Midbrain (tissue), 1 donor: ENCODE measurements at regions not wholly inside any gene's neighbourhood (a gene's known extent, or its start where the extent isn't known, plus 50 kb on each side); places are given as distances from the start of the nearest gene placed in this dataset.
"Not testable (repeated sequence)": the region's sequence is repeated elsewhere in the genome, so short reads cannot be mapped to it uniquely, and the experiment has no call there.

Experiments used
- DNase-seq: peaks from one replicate; lab custom pipeline; 2025; lab: John Stamatoyannopoulos, UW

DNA sequence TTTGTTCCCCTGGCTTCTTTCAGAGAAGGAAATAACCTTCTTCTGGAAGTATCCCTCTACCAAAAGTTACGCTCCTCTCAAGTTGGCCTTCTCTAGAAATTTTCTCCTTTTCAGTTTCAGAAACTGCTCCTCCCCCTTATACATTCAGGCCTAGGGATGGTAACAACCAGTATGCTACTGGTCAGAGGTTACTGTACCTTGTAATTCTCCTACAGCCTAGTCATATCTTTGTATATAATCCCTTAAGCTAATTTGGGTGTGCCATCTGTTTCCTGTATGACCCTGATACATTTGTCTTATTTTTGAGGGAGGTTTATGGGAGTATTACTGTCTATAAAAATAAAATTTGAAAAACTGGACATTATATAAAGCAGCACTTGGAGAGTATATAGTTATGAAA lies 98.0 kb upstream of the NOTCH2NLA start:
- not testable (repeated sequence) for DNase-seq

DNA sequence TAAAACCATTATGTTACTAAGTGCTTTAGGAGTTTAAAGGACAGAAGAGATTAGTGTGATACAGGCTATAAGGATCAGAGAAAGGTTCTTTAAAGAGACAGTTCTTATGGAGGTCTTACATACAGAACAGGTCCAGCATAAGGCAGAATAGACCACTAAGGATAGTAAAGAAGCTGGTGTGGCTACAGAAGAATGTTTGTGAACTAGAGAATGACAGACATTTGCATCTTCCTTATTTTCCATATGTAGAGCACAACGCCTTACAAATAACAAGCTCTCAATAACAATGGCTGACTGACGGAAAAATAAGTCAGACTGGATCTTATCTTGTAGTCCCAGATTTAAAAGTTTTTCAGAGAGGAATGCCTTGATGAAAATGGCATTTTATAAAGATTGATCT lies 95.6 kb upstream of the NOTCH2NLA start:
- not testable (repeated sequence) for DNase-seq

DNA sequence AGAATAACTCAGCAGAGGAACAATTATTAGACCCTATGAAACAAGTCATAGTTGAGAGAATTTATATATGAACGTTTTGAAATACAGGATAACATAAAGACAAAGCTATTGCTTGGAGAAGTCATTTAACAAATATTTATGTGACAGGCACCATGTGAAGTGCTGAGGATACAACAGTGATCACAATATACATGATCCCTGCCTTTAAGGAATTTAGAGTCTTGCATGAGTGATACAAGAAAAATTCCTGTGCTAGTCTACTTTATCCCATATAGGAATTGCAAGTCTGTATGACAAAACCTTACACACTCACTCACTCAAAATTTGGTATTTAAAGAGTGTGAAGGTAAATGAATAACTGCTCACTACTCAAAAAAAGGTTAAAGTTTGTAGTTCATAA lies 94.5 kb upstream of the NOTCH2NLA start:
- not testable (repeated sequence) for DNase-seq

DNA sequence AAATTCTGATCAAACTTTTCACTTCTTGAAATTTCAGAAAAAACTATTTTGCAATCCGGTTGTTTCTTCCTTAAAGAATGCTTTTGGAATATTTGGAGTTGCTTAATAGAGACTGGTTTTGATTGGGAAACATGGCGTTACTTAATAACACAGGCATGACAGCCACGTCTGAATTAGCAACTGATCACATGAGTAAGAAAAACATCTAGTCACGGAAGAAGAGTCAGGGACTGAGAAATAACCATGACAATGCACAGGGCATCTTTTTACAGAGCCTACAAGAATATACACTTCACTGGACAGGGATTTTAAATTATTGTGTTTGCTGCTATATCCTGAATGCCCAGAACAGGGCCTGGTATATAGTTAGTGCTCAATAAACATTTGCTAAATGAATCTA lies 94.1 kb upstream of the NOTCH2NLA start:
- DNase-seq = not testable (repeated sequence)

DNA sequence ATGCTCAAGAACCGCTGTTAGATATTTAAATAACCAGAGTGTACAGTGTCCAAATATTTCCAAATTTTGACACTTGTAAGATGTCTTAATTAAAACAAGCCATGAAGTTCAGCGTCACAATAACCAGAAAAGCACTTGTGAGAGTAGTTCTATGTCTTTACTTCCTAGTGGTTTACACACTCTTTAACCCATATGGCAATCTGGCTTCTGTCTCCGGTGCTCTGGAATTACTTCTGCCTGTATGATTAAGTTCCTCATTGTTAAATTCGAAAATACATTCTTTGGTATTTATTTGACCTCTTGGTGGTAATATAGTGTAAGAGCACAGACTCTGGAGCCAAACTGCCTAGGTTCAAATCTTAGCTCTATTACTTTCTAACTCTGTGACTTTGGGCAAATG lies 89.9 kb upstream of the NOTCH2NLA start:
- DNase-seq = not testable (repeated sequence)

DNA sequence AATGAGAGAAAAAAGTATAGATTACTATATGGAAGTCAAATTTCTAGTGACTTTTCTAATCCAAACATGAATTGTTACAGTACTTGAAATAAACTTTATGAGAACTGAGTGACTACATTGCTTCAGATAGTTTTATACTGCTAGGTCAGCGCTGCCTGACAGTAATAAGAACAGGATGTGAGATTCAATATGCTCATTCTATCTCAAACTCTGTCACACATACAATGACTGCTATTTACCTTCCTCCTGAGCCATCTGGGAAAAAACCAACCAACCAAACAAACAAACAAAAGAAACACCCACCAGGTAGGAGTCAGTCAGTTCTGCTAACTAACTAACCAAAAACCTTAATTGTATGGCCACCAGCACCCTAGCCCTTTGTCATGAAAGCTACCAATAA lies 89.0 kb upstream of the NOTCH2NLA start:
- DNase-seq = not testable (repeated sequence)

DNA sequence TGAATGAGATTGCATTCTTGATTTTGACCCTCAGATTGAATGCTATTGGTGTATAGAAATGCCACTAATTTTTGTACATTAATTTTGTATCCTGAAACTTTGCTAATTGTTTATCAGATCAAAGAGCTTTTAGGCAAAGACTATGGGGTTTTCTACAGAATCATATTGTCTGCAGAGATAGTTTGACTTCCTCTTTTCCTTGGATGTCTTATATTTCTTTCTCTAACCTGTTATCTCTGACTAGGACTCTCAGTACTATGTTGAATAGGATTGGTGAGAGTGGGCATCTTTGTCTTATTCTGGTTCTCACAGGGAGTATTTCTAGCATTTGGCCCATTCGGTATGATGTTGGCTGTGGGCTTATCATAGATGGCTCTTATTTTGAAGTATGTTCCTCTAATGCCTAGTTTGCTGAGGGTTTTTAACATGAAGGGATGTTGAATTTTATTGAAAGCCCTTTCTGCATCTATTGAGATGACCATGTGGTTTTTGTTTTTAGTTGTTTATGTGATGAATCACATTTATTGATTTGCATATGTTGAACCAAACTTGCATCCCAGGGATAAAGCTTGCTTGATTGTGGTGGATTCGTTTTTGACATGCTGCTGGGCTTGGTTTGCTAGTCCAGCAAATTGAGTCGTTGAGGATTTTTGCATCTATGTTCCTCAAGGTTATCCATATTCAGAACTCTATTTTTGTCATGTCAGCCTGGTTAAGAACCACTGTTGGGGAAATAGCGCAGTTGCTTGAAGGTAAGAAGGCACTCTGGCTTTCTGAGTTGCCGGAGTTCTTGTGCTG lies 85.8 kb upstream of the NOTCH2NLA start:
- DNase-seq = not testable (repeated sequence)

DNA sequence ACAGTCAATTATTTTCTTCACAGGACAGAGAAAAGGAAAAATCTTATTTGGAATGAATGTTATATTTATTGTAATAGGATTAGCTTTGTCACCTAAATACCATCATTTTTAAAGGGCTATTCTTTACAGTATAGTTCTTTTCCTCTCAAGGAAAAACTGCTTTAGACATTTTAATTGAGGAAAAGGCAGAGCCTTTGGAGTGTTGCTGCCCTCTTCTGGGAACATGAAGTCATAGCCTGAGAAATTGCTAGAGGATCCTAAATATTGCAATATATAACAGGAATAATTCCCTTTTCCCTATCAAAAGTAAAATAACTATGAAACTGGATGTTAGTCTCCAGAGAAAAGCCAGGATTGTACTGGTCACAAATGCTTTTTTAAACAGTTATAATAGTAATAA lies 81.8 kb upstream of the NOTCH2NLA start:
- DNase-seq = not testable (repeated sequence)

DNA sequence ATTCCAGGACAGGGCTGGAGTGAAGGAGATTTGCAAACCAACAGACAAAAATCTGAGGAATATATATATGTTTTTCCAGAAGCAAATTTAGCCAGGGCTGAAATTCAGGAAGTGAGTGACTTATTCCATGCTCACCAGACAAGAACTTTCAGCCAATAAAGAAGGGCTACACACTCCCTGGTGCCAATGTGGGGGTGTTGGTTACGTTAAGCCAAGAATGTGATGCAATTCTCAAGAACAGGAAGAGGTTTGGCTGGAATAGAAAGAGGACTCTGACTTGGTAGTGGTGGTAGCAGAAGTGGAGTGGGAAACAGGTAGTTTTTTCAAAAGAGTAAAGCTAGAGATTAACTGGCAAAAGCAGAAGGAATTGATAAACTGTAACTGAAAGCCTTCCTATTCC lies 80.6 kb upstream of the NOTCH2NLA start:
- not testable (repeated sequence) for DNase-seq

DNA sequence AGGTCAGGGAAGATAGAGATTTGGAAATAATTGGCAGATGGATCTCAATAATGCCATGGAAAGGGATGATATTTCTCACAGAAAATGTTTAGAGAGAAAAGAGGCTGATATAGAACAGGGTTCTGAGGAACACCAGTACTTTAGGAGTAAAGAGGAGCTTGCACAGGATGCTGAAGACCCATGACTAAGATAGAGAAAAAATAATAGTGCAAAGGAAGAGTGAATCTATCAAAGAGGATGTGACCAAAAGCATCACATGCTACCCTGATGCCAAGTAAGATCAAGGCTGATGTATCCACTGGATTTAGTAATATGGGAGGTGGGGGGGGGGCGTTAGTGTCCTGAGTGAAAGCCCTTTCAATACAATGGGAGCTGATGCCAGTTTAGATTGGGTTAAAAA lies 80.1 kb upstream of the NOTCH2NLA start:
- not testable (repeated sequence) for DNase-seq

DNA sequence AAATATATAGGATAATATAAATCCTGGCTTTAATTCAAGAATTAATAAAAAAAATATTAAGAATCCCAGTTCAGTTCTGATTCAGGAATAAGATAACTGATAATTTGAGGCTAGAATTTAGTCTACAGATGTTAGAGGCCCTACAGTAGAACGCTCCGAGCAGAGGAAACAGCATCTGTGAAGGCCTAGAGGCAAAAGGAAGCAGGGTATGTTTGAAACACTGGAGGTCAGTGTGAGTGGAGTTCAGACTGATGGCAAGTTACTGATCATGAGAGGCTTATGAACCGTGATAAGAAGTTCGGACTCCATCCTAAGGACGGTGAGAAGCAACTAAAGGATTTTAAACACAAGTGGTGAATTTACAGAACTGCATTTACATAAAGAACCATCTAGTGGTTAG lies 79.3 kb upstream of the NOTCH2NLA start:
- not testable (repeated sequence) for DNase-seq

DNA sequence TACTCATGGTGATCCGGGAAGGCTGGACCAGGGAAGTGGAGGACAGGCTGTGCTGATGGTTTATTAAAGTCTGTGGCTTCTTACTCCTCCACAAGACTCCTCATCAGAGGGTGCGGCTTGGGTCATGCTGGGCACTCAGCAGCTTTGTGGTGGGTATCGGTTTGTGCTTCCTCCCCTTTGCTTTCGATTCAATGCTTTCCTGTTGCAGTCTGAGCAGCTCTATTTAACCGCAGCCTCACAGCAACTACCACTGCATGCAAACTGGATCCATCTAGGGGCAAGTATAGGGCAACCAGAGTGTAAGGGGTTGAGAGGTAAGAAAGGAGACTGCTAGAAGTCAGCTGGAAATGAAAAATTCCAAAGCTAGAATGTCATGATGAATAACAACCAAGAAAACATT lies 78.8 kb upstream of the NOTCH2NLA start:
- not testable (repeated sequence) for DNase-seq

DNA sequence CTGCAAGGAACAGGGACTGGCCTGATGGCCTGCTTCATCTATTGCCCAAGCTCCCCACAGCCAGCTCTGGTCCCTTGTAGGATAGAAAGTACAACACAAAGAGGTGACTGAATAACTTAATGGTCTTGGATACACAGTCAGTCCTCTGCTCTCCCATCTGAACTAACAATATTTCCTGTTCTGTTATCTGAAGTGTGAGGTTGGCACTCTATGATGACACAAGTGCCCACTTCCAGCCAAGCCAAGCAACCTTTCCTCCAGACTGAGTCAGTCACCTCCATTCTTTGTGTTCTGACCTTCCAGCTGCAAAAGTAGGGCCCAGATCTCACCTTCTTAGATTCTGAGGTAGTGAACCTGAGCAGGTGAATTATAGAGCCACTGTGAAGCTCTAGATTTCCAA lies 77.8 kb upstream of the NOTCH2NLA start:
- DNase-seq = not testable (repeated sequence)

DNA sequence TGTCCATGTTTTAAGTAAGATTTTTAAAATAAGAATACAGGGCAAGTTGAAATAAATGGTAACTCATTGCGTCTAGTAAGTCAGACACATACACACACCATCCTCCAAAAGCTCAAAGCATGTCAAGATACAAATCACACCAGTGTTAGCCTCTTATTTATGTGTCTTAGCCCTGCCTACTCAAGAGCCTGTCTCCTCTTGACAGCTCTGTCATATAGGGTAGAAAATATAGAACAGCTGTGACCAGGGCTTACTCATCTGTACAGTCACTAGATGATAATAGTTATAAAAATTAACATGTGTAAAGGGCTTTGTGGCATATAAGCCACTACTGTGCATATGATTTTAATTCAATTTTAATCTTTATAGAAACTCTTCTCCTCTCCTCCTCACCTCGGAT lies 76.6 kb upstream of the NOTCH2NLA start:
- not testable (repeated sequence) for DNase-seq

DNA sequence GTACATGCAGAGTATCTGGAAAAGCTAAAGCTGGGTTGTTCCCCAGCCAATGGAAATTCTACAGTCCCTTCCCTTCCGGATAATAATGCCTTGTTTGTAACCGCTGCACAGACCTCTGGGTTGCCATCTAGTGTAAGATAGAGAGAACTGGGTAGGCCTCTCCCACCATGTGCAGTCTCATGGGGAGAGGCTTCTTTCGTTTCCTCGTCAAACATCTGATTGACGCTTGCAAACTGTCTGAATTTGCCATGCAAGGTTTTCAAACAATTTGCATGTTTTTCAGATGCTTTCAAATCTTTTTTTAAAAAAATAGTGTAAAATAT lies 69.7 kb upstream of the NOTCH2NLA start:
- DNase-seq = not testable (repeated sequence)

DNA sequence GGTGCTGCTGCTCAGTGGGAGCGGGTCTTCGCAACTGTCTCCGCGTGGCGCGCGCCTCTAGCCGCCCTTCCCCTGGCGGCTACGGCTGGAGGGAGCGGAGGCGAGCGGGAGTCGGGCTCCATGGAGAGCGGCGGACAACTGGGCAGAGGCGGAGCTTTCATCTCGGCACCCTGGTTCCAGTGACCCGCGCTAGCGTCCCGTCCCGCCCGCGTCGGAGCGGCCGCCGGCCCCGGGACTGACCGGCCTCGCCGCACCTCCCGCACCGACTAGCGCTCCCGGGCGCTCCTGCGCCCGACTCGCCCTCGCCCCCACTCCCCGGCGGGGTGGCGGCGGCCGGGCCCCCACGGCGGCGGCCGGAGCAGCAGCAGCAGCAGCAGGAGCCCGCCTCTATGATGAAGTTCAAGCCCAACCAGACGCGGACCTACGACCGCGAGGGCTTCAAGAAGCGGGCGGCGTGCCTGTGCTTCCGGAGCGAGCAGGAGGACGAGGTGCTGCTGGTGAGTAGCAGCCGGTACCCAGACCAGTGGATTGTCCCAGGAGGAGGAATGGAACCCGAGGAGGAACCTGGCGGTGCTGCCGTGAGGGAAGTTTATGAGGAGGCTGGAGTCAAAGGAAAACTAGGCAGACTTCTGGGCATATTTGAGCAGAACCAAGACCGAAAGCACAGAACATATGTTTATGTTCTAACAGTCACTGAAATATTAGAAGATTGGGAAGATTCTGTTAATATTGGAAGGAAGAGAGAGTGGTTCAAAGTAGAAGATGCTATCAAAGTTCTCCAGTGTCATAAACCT lies 69.2 kb upstream of the NOTCH2NLA start:
- not testable (repeated sequence) for DNase-seq

DNA sequence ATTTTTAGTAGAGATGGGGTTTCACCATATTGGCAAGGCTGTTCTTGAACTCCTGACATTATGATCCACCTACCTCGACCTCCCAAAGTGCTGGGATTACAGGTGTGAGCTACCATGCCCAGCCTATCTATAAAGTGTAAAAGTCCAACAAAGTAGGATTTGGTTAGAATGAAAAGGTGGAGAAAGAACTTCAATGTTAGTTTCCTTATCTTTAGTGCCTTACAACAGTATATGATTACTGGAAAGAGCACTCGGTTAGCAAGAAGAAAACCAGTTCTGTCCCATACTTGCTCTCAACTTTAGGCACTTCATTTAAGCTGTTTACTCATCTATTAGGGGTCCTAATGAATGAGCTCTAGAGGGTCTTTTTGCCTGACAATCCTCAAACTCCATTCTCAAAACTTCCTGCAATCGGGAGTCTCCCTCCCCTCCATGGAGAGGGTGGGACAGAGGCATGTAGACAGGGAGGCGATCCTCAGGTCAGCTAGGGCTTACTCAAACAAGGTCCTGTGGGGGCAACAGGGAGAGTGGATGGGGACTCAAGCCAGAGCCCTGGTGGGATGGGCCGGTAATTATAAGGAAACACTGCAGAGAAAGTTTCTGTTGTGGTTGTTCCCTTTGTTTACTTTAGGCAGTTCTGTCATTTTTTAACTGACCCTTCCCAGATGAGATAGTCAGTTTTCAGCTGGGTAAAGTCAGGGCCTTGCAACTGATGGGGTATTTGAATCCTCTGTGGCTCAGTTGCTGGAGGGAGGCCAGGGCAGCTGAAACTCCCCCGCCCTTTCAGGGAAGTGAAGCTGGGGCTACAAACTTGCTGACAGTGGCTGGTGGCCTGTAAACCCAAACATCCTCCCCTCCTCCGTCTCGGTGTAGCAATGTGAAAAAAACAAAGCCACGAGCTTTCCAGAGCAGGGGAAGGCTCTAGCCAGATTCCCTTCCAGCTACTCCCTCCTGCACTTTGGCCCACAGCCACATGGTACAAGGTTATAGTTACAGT lies 64.4 kb upstream of the NOTCH2NLA start:
- DNase-seq = not testable (repeated sequence)

DNA sequence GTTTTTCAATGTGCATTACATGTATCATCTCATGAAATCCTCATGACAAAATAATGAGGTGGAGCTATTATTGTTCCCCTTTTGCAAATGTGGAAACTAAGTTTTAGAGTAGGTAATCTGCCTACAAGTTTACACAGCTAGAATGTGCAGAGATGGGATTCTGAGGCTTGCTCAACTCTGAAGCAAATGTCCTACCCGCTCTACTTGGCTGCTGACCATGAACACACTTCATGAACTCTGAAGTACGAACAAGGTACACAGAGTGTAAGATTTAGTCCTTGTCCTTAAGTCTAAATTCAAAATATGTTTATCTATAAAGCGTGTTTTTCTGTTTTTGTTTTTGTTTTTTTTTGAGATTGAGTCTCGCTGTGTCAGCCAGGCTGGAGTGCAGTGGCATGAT lies 63.6 kb upstream of the NOTCH2NLA start:
- DNase-seq = not testable (repeated sequence)

DNA sequence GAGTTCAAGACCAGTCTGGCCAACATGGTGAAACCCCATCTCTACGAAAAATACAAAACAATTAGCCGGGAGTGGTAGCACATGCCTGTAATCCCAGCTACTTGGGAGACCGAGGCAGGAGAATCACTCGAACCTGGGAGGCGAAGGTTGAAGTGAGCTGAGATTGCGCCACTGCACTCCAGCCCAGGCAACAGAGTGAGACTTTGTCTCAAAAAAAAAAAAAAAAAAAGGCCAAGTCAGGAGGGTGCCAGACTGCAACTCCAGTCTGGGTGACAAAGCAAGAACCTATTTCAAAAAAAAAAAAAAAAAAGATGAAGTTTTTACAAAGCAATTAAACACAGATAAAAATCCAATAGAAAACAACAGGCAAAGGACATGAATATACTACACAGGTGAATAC lies 59.1 kb upstream of the NOTCH2NLA start:
- DNase-seq = not testable (repeated sequence)

DNA sequence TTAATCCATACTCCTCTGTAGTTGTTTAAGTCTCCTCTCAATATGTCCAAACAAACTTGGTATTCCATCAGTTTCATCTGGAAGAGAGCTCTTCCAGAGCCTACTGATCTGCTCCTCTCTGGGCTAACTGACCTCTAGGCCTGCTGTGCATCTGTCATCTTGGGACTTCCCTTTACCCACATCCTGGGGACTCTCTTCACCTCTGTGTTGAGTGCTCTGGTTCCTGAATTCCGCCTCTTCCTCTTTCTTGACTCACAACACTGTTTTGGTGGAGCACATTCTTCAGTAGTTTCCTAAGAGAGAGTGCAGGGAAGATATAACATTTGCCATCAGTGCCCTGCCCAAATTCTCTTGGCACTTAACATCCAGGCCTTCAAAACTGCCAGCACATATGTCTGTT lies 55.9 kb upstream of the NOTCH2NLA start:
- not testable (repeated sequence) for DNase-seq

DNA sequence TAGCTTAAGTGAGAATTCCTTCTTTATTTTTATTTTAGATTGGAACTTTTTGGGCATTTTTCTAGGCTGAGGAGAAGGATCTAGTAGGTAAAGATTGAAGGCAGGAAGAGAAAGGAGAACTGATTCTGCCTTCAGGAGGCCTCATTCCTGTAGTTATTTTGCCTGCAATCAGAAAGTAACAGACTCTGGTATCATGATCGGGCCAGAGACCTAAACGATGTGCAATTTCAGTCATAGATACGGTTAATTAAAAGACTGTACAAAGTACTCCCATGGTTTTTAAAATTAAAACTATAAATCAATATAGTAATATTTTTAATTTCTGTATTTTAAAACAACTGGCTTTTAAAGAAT lies 54.7 kb upstream of the NOTCH2NLA start:
- DNase-seq = not testable (repeated sequence)
